ENCODE measurements at regions not wholly inside any gene's neighbourhood (a gene's known extent, or its start where the extent isn't known, plus 50 kb on each side); places are given as distances from the start of the nearest gene placed in this dataset.
A peak's percentile ranks its signal among the peaks of the same experiment; 100 is the strongest.
"Not testable (repeated sequence)": the region's sequence is repeated elsewhere in the genome, so short reads cannot be mapped to it uniquely, and the experiment has no call there.

DNA sequence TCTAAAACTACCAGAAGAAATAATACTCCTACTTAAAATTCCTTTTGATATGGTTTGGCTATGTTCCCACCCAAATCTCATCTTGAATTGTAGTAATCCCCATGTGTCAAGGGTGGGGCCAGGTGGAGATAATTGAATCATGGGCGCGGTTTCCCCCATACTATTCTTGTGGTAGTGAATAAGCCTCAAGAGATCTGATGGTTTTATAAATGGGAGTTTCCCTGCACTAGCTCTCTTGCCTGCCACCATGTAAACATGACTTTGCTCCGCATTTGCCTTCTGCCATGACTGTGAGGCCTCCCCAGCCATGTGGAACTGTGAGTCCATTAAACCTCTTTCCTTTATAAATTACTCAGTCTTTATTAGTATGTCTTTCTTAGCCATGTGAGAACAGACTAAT, 390.5 kb downstream of the CHSY3 start:
- H3K4me1 ChIP-seq (ENCODE audit: control extremely low read depth in 1 of 4, control insufficient read depth in 4 of 4, insufficient read depth in 4 of 4, low read length in 3 of 4); H3K4me3 ChIP-seq (ENCODE audit: control insufficient read depth in 1 of 7, extremely low read depth in 1 of 7, insufficient read depth in 4 of 7, low read depth in 2 of 7, low read length in 6 of 7); POLR2A ChIA-PET; H3K9me3 ChIP-seq (ENCODE audit: control extremely low read depth in 1 of 5, control insufficient read depth in 4 of 5, insufficient read depth in 2 of 5, low read depth in 1 of 5, low read length in 4 of 5); DNase-seq; CTCF ChIA-PET; H3K36me3 ChIP-seq (ENCODE audit: control insufficient read depth in 4 of 4, insufficient read depth in 4 of 4, low read length in 3 of 4); H3K27me3 ChIP-seq (replicated peaks in 2 of 5; ENCODE audit: control insufficient read depth in 4 of 5, insufficient read depth in 5 of 5, low read length in 4 of 5); H3K27ac ChIP-seq (ENCODE audit: insufficient read depth in 1 of 2, low read depth in 1 of 2, low read length in 2 of 2, poor library complexity in 1 of 2, severe bottlenecking in 2 of 2): not testable (repeated sequence)
- 89% methylated on average over 1 of the region's 3 CpGs for WGBS (ENCODE audit: insufficient coverage)

- WGBS (ENCODE audit: insufficient coverage) = no CpG with 5 or more reads among the region's 2 CpGs
- no peak for DNase-seq
- CTCF ChIA-PET = no interaction called here
- Histone ChIP-seq H3K4me1 (ENCODE audit: control extremely low read depth in 1 of 4, control insufficient read depth in 4 of 4, insufficient read depth in 4 of 4, low read length in 3 of 4) (no peaks in the 10 kb centered on the region), H3K36me3 (ENCODE audit: control insufficient read depth in 4 of 4, insufficient read depth in 4 of 4, low read length in 3 of 4) (no peaks in the 10 kb centered on the region), H3K9me3 (ENCODE audit: control extremely low read depth in 1 of 5, control insufficient read depth in 4 of 5, insufficient read depth in 2 of 5, low read depth in 1 of 5, low read length in 4 of 5) (peaks cover 0 to 2% (median 0%) of the 10 kb centered on the region in 5 experiments), H3K27me3 (replicated peaks in 2 of 5; ENCODE audit: control insufficient read depth in 4 of 5, insufficient read depth in 5 of 5, low read length in 4 of 5) (no peaks in the 10 kb centered on the region), H3K27ac (ENCODE audit: insufficient read depth in 1 of 2, low read depth in 1 of 2, low read length in 2 of 2, poor library complexity in 1 of 2, severe bottlenecking in 2 of 2) (no peak overlapping the region), H3K4me3 (ENCODE audit: control insufficient read depth in 1 of 7, extremely low read depth in 1 of 7, insufficient read depth in 4 of 7, low read depth in 2 of 7, low read length in 6 of 7) (no peak overlapping the region)
- POLR2A ChIA-PET = no interaction called here
Measured at GRCh38 chr5:130290219-130290618, 386.0 kb downstream of the CHSY3 start.

DNA sequence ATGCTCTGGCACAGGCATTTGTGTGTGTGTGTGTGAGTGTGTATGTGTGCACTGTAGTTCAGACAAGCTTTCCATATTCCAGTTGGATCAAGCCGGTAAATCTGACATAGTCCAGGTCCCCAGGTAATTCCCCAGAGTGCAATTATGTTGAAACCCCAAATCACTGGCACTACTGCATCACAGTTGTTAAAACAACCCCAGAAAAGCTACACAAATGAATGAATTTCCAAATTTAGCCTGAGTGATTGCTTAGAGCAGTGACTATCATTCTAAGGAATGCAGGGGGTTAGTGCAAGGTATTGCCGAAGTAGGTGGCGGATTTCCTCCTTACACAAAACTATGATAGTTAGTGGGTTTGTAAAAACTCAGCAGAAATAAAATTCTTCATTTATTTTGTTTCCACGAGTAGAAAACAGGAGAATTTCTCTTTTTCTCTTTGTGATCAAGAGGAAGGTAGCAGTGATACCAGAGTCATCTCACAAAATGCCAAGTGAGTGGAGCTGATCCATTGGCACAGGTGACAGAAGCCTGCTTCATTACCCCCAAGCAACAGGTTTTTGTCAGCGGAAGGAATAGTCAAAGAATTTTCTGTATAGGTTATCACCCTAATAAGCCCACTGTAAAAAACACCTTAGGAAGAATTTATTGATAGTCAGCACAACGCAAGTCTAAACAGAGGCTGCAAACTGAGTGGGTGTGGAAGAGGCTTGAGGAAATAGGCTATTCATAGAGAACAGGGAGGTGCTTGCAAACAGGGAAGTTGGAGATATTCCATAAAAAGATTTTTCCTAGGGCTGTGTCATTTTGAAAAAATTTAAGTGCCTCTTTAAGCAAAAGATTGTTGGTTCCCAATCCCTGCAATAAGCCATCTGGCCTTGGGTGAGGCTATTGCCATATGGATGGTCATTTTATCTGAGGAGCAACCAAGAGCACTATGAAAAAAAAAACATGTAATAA, 385.1 kb downstream of the CHSY3 start:
- POLR2A ChIA-PET = no interaction called here
- no peak overlapping the region for H3K27ac ChIP-seq (ENCODE audit: insufficient read depth in 1 of 2, low read depth in 1 of 2, low read length in 2 of 2, poor library complexity in 1 of 2, severe bottlenecking in 2 of 2)
- CTCF ChIA-PET = no interaction called here
- H3K4me3 ChIP-seq (ENCODE audit: control insufficient read depth in 1 of 7, extremely low read depth in 1 of 7, insufficient read depth in 4 of 7, low read depth in 2 of 7, low read length in 6 of 7) = no peak overlapping the region
- H3K27me3 ChIP-seq (replicated peaks in 2 of 5; ENCODE audit: control insufficient read depth in 4 of 5, insufficient read depth in 5 of 5, low read length in 4 of 5) = no peaks in the 10 kb centered on the region
- H3K4me1 ChIP-seq (ENCODE audit: control extremely low read depth in 1 of 4, control insufficient read depth in 4 of 4, insufficient read depth in 4 of 4, low read length in 3 of 4) = no peaks in the 10 kb centered on the region
- no peaks in the 10 kb centered on the region for H3K36me3 ChIP-seq (ENCODE audit: control insufficient read depth in 4 of 4, insufficient read depth in 4 of 4, low read length in 3 of 4)
- peaks cover 0 to 2% (median 0%) of the 10 kb centered on the region in 5 experiments for H3K9me3 ChIP-seq (ENCODE audit: control extremely low read depth in 1 of 5, control insufficient read depth in 4 of 5, insufficient read depth in 2 of 5, low read depth in 1 of 5, low read length in 4 of 5)
- 88% methylated on average over 3 of the region's 6 CpGs for WGBS (ENCODE audit: insufficient coverage)
- no peak for DNase-seq

- peaks cover 0 to 2% (median 0%) of the 10 kb centered on the region in 5 experiments for H3K9me3 ChIP-seq (ENCODE audit: control extremely low read depth in 1 of 5, control insufficient read depth in 4 of 5, insufficient read depth in 2 of 5, low read depth in 1 of 5, low read length in 4 of 5)
- POLR2A ChIA-PET = no interaction called here
- H3K27ac ChIP-seq (ENCODE audit: insufficient read depth in 1 of 2, low read depth in 1 of 2, low read length in 2 of 2, poor library complexity in 1 of 2, severe bottlenecking in 2 of 2) = no peak overlapping the region
- no peaks in the 10 kb centered on the region for H3K27me3 ChIP-seq (replicated peaks in 2 of 5; ENCODE audit: control insufficient read depth in 4 of 5, insufficient read depth in 5 of 5, low read length in 4 of 5)
- H3K36me3 ChIP-seq (ENCODE audit: control insufficient read depth in 4 of 4, insufficient read depth in 4 of 4, low read length in 3 of 4) = no peaks in the 10 kb centered on the region
- DNase-seq = no peak
- H3K4me3 ChIP-seq (ENCODE audit: control insufficient read depth in 1 of 7, extremely low read depth in 1 of 7, insufficient read depth in 4 of 7, low read depth in 2 of 7, low read length in 6 of 7) = no peak overlapping the region
- CTCF ChIA-PET = interaction anchor here (0.6 kb wide), 1 partner anchor 102 kb away, joined by 3 read pairs; no protein-coding TSS in a partner anchor
- no peaks in the 10 kb centered on the region for H3K4me1 ChIP-seq (ENCODE audit: control extremely low read depth in 1 of 4, control insufficient read depth in 4 of 4, insufficient read depth in 4 of 4, low read length in 3 of 4)
Measured at GRCh38 chr5:130287438-130287837, 383.2 kb downstream of the CHSY3 start.

GRCh38 chr5:130286971-130287370, 382.7 kb downstream of the CHSY3 start:
- CTCF ChIA-PET = interaction anchor here (0.6 kb wide), 1 partner anchor 102 kb away, joined by 3 read pairs; no protein-coding TSS in a partner anchor
- Histone ChIP-seq H3K27ac (ENCODE audit: insufficient read depth in 1 of 2, low read depth in 1 of 2, low read length in 2 of 2, poor library complexity in 1 of 2, severe bottlenecking in 2 of 2) (no peak overlapping the region), H3K36me3 (ENCODE audit: control insufficient read depth in 4 of 4, insufficient read depth in 4 of 4, low read length in 3 of 4) (no peaks in the 10 kb centered on the region), H3K27me3 (replicated peaks in 2 of 5; ENCODE audit: control insufficient read depth in 4 of 5, insufficient read depth in 5 of 5, low read length in 4 of 5) (no peaks in the 10 kb centered on the region), H3K4me1 (ENCODE audit: control extremely low read depth in 1 of 4, control insufficient read depth in 4 of 4, insufficient read depth in 4 of 4, low read length in 3 of 4) (no peaks in the 10 kb centered on the region), H3K9me3 (ENCODE audit: control extremely low read depth in 1 of 5, control insufficient read depth in 4 of 5, insufficient read depth in 2 of 5, low read depth in 1 of 5, low read length in 4 of 5) (peaks cover 0 to 2% (median 0%) of the 10 kb centered on the region in 5 experiments), H3K4me3 (ENCODE audit: control insufficient read depth in 1 of 7, extremely low read depth in 1 of 7, insufficient read depth in 4 of 7, low read depth in 2 of 7, low read length in 6 of 7) (no peak overlapping the region)
- 100% methylated on average over 2 of the region's 2 CpGs for WGBS (ENCODE audit: insufficient coverage)
- no peak for DNase-seq
- POLR2A ChIA-PET = no interaction called here

- H3K4me1 ChIP-seq (ENCODE audit: control extremely low read depth in 1 of 4, control insufficient read depth in 4 of 4, insufficient read depth in 4 of 4, low read length in 3 of 4) = no peaks in the 10 kb centered on the region
- 93% methylated on average over 1 of the region's 1 CpG for WGBS (ENCODE audit: insufficient coverage)
- peaks cover 0 to under 1% (median 0%) of the 10 kb centered on the region in 5 experiments for H3K9me3 ChIP-seq (ENCODE audit: control extremely low read depth in 1 of 5, control insufficient read depth in 4 of 5, insufficient read depth in 2 of 5, low read depth in 1 of 5, low read length in 4 of 5)
- CTCF ChIA-PET = no interaction called here
- H3K4me3 ChIP-seq (ENCODE audit: control insufficient read depth in 1 of 7, extremely low read depth in 1 of 7, insufficient read depth in 4 of 7, low read depth in 2 of 7, low read length in 6 of 7) = no peak overlapping the region
- H3K36me3 ChIP-seq (ENCODE audit: control insufficient read depth in 4 of 4, insufficient read depth in 4 of 4, low read length in 3 of 4) = no peaks in the 10 kb centered on the region
- POLR2A ChIA-PET = no interaction called here
- H3K27me3 ChIP-seq (replicated peaks in 2 of 5; ENCODE audit: control insufficient read depth in 4 of 5, insufficient read depth in 5 of 5, low read length in 4 of 5) = no peaks in the 10 kb centered on the region
- no peak overlapping the region for H3K27ac ChIP-seq (ENCODE audit: insufficient read depth in 1 of 2, low read depth in 1 of 2, low read length in 2 of 2, poor library complexity in 1 of 2, severe bottlenecking in 2 of 2)
- no peak for DNase-seq
Measured at GRCh38 chr5:130282049-130282448, 377.8 kb downstream of the CHSY3 start.

DNA sequence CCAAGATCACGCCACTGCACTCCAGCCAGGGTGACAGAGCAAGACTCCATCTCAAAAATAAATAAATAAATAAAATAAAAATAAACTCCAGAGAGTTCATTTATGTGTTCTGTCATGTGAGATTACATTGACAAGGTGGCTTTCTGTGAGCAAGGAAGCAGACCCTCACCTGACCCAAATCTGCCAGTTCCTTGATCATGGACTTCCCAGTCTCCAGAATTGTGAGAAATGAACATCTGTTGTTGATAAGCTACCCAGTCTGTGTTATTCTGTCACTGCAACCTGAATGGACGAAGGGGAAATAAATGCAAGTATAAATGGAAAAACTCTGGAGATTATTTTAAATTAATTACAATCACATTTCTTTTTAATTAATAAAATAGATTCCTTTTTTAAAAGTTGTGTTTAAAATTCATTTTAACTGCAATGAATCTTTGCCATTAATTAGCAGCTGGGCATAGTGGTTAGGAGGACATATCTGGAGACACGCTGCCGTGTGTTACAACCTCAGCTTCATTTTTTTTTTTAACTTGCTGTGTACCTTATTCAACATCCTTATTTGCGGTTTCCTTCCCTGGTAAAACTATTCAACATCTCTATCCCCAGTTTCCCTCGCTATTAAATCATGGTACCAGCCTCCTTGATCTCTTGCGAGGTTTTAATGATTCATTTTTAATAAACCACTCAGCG, 376.4 kb downstream of the CHSY3 start:
- DNase-seq = peak in 1 of 3 donors; percentile 13
- POLR2A ChIA-PET = no interaction called here
- Histone ChIP-seq H3K4me1 (ENCODE audit: control extremely low read depth in 1 of 4, control insufficient read depth in 4 of 4, insufficient read depth in 4 of 4, low read length in 3 of 4) (no peaks in the 10 kb centered on the region), H3K27me3 (replicated peaks in 2 of 5; ENCODE audit: control insufficient read depth in 4 of 5, insufficient read depth in 5 of 5, low read length in 4 of 5) (no peaks in the 10 kb centered on the region), H3K27ac (ENCODE audit: insufficient read depth in 1 of 2, low read depth in 1 of 2, low read length in 2 of 2, poor library complexity in 1 of 2, severe bottlenecking in 2 of 2) (no peak overlapping the region), H3K9me3 (ENCODE audit: control extremely low read depth in 1 of 5, control insufficient read depth in 4 of 5, insufficient read depth in 2 of 5, low read depth in 1 of 5, low read length in 4 of 5) (peaks cover 0 to 2% (median 0%) of the 10 kb centered on the region in 5 experiments), H3K36me3 (ENCODE audit: control insufficient read depth in 4 of 4, insufficient read depth in 4 of 4, low read length in 3 of 4) (no peaks in the 10 kb centered on the region), H3K4me3 (ENCODE audit: control insufficient read depth in 1 of 7, extremely low read depth in 1 of 7, insufficient read depth in 4 of 7, low read depth in 2 of 7, low read length in 6 of 7) (no peak overlapping the region)
- CTCF ChIA-PET = no interaction called here
- WGBS (ENCODE audit: insufficient coverage) = 51% methylated on average over 3 of the region's 8 CpGs

All from common myeloid progenitor, CD34-positive (primary cell).